ENCODE measurements at regions not wholly inside any gene's neighbourhood (a gene's known extent, or its start where the extent isn't known, plus 50 kb on each side); places are given as distances from the start of the nearest gene placed in this dataset.

- no peak overlapping the region for H3K27ac ChIP-seq (ENCODE audit: low read depth in 2 of 2, low read length in 2 of 2)
- intact Hi-C loops (cut with DNase I) = no loop called here
- no peaks in the 10 kb centered on the region for H3K36me3 ChIP-seq (ENCODE audit: control insufficient read depth in 2 of 3, insufficient read depth in 3 of 3, low read length in 3 of 3)
- no peaks in the 10 kb centered on the region for H3K4me1 ChIP-seq (ENCODE audit: control insufficient read depth in 2 of 3, insufficient read depth in 2 of 3, low read depth in 1 of 3, low read length in 3 of 3)
- H3K27me3 ChIP-seq (ENCODE audit: control insufficient read depth, insufficient read depth, low read length) = no peaks in the 10 kb centered on the region
- no peak for FAIRE-seq
- peak in 3 of 5 donors; percentile 22 to 75 (median 62) for DNase-seq
- no peak overlapping the region for H3K9ac ChIP-seq (ENCODE audit: low read length in 3 of 3)
- H3K9me3 ChIP-seq (ENCODE audit: control insufficient read depth in 2 of 3, insufficient read depth in 1 of 3, low read length in 3 of 3) = no peaks in the 10 kb centered on the region
- no peak overlapping the region for H3K4me3 ChIP-seq (ENCODE audit: low read length in 3 of 3)
- no peak for TF ChIP-seq CTCF (IDR thresholded peaks at IDR 0.05; ENCODE audit: borderline replicate concordance, extremely low read depth, insufficient read depth)
Observed at GRCh38 chr2:215796140-215796855, 217.1 kb downstream of the MREG start.

DNA sequence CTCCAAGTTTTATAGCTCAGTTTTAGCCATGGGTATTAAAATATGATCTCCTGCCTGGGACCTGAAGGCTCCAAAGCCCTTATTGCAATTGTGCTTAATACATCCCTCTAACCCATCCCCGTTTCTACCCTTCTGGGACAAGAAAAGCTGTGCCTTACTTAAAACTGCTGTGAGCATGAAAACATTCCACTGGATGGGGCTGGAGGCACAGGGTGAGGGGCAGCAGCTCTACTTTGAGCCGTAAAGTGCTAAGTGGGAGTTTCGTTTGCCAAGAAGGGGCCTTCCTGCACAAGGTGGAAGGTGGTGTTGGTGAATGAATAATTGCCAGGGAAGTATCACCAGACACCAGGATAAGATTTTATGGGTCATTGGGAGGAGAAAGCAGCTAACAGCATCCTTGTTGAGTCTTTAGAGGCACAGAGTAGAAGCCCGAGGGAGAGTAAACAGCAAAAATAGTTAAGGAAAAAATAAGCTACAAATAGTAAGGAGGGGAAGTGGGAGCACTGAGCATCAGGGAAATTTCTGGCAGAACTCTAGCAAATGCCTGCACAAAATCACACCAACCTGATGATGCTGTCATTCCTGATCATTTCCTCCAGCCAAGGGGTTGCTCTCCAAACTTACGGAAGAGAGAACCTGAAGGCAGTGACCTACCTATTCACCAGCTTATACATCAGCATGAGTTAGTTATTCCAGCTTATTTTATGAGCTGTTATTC, 218.4 kb downstream of the MREG start:
- Histone ChIP-seq H3K27me3 (ENCODE audit: control insufficient read depth, insufficient read depth, low read length) (no peaks in the 10 kb centered on the region), H3K4me3 (ENCODE audit: low read length in 3 of 3) (no peak overlapping the region), H3K9me3 (ENCODE audit: control insufficient read depth in 2 of 3, insufficient read depth in 1 of 3, low read length in 3 of 3) (no peaks in the 10 kb centered on the region), H3K4me1 (ENCODE audit: control insufficient read depth in 2 of 3, insufficient read depth in 2 of 3, low read depth in 1 of 3, low read length in 3 of 3) (no peaks in the 10 kb centered on the region), H3K9ac (ENCODE audit: low read length in 3 of 3) (no peak overlapping the region), H3K27ac (ENCODE audit: low read depth in 2 of 2, low read length in 2 of 2) (no peak overlapping the region), H3K36me3 (ENCODE audit: control insufficient read depth in 2 of 3, insufficient read depth in 3 of 3, low read length in 3 of 3) (no peaks in the 10 kb centered on the region)
- peak in 4 of 5 donors; percentile 79 to 89 (median 84) for DNase-seq
- TF ChIP-seq CTCF (IDR thresholded peaks at IDR 0.05; ENCODE audit: borderline replicate concordance, extremely low read depth, insufficient read depth) = no peak
- intact Hi-C loops (cut with DNase I) = no loop called here
- FAIRE-seq = no peak

DNA sequence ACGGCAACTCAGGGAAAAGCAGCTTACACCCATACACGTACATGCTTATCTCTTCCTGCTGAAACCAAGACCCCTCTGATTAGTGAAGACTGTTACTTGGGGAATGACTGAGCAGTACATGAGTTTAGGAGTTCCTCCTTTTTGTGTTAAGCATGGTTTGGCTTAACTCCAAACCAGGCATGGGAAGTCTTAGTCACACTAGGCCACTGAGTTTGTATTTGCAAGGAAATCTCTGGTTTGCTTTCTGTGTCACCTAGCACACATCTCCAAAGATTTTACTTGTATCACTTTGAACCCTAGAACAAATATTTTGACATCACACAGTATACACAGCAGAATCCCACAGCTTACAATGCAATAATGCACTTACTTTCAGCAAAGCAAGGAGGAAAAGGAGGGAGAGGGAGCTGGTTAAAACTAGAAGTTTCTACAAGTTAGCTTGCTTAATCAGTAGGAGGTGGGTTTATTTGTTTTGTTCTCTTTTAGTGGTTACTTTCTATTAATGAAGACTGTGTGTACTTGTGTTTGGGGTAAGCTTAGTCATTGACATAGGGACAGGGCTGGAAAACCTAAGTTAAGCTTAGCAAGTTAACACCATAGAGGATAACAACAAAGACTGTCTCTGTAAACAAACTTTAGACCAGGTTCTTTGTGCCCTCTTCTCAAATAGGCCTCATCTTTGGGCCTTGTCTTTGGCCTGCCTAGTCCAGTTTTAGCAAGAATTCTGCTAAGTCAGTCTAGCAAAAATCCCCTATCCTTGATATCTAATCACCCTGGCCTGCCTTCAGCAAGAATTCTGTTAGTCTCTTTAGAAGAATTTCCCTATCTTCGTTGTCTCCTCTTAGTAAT, 219.4 kb downstream of the MREG start:
- H3K36me3 ChIP-seq (ENCODE audit: control insufficient read depth in 2 of 3, insufficient read depth in 3 of 3, low read length in 3 of 3) = no peaks in the 10 kb centered on the region
- H3K4me1 ChIP-seq (ENCODE audit: control insufficient read depth in 2 of 3, insufficient read depth in 2 of 3, low read depth in 1 of 3, low read length in 3 of 3) = no peaks in the 10 kb centered on the region
- H3K27me3 ChIP-seq (ENCODE audit: control insufficient read depth, insufficient read depth, low read length) = no peaks in the 10 kb centered on the region
- H3K9ac ChIP-seq (ENCODE audit: low read length in 3 of 3) = no peak overlapping the region
- no peak overlapping the region for H3K4me3 ChIP-seq (ENCODE audit: low read length in 3 of 3)
- TF ChIP-seq CTCF (IDR thresholded peaks at IDR 0.05; ENCODE audit: borderline replicate concordance, extremely low read depth, insufficient read depth) = no peak
- FAIRE-seq (no peak), DNase-seq (peak in 1 of 5 donors; percentile 45)
- no peaks in the 10 kb centered on the region for H3K9me3 ChIP-seq (ENCODE audit: control insufficient read depth in 2 of 3, insufficient read depth in 1 of 3, low read length in 3 of 3)
- no peak overlapping the region for H3K27ac ChIP-seq (ENCODE audit: low read depth in 2 of 2, low read length in 2 of 2)
- intact Hi-C loops (cut with DNase I) = no loop called here
